GM21526 (cell line): ENCODE measurements at regions not wholly inside any gene's neighbourhood (a gene's known extent, or its start where the extent isn't known, plus 50 kb on each side); places are given as distances from the start of the nearest gene placed in this dataset.

ENCODE experiments used
- ATAC-seq: cut with Tn5 transposase; IDR thresholded peaks from one replicate; pipeline ENCODE4 v1.9.1; 2021; ENCODE audit warnings: moderate library complexity; ENCODE audit not compliant: unreplicated experiment, low FRiP score

GRCh38 chr2:120662746-120663145 is 72.9 kb upstream of the GLI2 start:
- no peak for ATAC-seq

- no peak for ATAC-seq
These were observed 69.2 kb upstream of the GLI2 start for GRCh38 chr2:120666433-120666832.

GRCh38 chr2:120667981-120668380 is 67.7 kb upstream of the GLI2 start:
- no peak for ATAC-seq

- no peak for ATAC-seq
These were observed 66.3 kb upstream of the GLI2 start for GRCh38 chr2:120669121-120669952.

GRCh38 chr2:120669971-120670370 is 65.7 kb upstream of the GLI2 start:
- no peak for ATAC-seq

DNA sequence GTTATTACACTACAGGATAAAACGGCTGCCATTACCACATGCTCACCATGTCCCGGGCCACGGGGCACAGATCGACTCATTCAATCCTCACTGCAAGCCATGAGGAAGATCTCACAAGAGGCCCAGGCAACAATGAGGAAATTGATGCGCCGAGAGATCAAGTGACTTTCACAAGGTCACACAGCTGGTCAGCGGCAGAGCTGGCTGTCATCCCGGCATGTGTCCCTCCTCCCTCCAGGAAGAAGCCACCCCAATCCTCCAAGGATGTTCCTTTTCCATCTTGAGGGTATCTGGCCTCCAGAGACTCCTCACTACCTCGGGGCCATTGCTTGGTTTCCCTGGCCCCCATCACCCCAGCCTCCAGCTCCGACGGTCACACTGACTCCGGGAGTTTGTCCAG is 65.3 kb upstream of the GLI2 start:
- ATAC-seq = no peak

DNA sequence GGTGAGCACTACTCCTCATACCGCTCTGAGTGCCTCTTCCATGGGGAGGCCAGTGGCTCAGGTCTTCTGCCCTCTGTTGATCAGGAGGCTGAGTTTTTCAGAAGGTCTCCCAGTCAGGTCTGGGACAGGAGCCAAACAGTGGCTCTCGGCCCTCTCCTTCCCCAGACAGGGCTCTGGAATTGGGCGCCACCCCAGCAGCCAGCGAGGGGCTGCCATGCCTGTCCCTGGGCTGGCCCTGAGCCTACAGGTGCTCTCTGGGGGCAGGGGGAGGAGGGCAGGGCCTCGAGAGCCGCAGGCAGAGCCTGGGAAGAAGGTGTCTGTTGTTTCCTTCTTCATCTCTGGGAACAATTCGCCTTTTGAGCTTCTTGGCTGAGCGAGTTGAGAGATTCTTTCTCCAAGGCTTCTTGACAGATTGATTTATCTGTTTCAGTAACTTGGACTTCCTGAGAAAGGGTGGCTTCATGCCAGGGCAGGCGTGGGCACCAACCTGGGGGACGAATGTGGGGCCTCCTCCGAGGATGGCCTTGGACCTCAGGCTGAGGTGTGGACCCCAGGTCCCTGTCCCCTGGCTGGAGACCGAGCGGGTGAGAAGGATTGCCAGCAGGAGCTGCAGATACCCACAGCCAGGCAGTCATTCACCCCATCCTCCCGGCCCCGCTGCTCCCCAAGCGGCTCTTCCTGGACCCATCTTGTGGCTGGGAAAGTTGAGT is 64.7 kb upstream of the GLI2 start:
- ATAC-seq = no peak

- ATAC-seq = no peak
These were observed 63.0 kb upstream of the GLI2 start for GRCh38 chr2:120672526-120673204.

DNA sequence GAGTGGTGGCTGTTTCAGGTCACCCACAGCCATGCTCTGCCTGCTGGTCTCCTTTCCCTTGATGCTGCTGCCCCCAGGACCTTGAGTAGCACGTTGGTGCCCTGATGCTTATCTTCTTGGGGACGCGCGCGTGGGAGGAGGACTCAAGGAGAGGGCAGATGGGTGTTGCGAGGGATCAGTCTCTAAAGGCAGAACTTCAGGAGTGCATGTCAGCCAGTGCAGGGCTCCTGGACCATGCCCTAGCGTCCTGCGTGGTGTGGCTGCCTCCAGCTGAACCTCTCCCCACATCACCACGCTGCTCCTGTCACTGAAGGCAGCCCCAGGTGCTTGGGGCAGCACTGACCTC is 62.5 kb upstream of the GLI2 start:
- ATAC-seq = no peak

DNA sequence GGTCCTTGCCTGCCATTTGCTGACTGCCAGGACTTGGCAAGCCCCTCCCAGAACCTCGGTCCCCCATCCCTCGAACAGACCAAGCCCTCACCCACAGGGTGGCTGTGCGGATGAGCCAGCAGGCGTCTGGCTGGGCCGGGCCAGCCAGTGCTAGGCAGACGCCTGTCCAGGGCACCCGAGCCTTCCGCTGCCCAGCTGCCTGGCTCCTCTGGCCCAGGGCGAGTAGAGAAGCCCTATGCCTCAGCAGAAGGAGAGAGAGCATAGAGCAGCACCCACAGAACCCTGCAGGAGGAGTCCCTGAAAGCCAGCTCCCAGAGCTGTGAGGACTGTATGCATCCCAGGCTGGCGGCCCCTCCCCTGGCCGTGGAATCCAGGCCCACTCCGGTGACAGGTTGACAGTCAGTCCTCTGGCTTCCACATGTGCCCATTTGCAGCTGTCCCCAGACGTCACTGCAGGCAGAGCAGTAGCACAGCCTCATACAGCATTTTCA is 62.1 kb upstream of the GLI2 start:
- ATAC-seq = no peak

- ATAC-seq = no peak
These were observed 61.2 kb upstream of the GLI2 start for GRCh38 chr2:120674246-120675170.

DNA sequence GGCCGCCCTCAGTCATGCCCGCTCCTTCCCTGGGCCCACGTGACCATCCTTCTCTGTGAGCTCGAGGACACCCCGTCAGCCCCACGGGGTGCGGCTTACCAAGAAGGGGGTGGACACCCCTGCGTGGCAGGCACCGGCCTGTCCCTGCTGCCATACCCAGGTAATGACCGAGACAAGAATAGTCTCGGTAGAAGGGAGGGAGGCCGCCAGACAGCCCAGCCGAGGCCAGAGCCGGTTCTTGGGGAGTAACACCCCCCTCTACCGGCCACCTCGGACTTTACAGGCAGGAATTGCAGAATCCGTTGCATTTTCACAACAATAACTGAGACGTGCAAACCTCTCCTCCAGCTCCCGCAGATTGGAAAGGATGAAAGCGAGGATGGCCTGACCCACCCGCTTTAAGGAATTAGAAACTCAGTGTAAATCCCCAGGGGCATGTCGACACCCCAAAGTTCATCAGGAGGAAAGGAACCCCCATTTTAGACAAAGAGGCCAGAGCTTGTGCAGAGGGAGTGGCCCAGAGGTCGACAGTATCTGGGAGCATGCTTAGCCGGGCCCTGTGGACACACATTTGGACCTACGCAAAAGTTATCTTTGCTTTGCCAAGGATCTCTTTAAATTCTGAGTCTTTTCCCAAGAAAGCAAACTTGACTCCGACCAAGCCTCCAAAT is 60.1 kb upstream of the GLI2 start:
- no peak for ATAC-seq

DNA sequence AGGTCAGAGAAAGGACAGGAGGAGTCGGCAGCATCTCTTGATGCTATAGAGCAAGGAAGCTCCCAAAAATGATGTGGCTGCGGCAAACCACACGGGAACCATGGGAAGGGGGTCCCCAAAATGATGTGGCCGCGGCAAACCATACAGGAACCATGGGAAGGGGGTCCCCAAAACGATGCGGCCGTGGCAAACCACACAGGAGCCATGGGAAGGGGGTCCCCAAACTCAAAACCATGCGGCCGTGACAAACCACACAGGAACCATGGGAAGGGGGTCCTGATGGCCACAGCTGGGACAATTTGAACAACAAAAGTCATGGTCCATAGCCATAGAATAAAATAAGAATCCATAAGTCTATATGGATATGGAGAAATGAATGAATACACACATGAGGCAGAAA is 58.4 kb upstream of the GLI2 start:
- ATAC-seq = no peak

DNA sequence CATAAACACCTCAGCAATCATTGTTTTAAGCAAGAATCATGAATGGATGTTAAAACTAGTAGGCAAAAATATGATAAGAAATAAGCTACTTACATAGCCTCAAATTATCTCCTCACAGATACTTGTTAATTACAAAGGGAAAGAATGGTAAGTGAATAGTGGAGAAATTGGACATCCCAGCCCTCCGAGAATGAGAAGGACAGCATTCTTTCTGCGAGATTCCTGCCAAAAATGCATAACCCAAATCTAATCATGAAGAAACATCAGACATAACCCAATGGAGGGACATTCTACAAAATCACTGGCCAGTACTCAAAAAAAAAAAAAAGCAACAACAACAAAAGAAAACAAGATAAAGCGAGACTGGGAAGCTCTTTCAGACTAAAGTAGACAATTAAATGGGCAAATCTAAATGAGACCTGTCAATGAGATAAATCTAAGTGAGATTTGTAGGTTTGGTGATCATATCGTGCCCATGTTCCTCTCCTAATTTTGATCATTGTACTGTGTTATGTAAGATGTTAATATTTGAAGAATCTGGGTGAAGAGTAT is 57.9 kb upstream of the GLI2 start:
- ATAC-seq = no peak

DNA sequence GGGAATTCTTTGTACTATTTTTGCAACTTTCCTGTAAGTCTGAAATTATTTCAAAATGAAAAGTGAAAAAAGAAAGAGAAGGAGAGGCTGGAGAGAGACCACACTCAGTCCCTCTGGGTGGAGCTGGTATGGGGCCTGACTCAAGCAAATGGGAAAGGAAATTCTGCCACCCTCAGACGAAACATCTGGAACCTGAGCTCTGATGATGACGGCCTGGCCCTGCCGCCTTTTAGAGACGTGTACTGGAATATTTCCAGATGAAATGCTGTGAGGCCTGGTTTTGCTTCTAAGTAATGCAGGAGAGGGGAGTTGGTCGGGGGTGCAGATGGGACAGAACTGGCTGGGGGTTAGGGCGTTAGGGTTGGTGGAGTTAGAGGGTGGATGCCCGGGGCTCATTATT is 57.4 kb upstream of the GLI2 start:
- ATAC-seq = no peak

- no peak for ATAC-seq
These were observed 56.7 kb upstream of the GLI2 start for GRCh38 chr2:120678926-120679325.

DNA sequence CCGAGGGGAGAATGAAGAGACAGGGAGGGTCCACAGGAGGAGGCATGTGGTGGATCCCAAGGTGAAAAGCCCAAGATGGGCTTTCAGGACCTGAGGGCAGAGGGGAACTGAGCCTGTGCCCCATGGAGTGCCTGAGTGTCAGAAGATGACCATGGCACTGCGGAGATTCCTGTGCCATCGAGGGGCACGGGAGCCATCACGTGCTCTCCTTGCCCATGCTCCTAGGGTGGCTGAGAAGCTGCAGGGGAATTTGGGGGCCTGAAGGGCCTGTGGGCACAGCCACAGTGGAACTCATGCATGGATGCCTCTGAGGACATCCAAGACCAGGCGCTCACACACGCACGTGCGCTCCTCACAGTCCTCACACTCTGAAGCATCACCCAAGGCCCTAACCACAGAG is 56.1 kb upstream of the GLI2 start:
- ATAC-seq = no peak

DNA sequence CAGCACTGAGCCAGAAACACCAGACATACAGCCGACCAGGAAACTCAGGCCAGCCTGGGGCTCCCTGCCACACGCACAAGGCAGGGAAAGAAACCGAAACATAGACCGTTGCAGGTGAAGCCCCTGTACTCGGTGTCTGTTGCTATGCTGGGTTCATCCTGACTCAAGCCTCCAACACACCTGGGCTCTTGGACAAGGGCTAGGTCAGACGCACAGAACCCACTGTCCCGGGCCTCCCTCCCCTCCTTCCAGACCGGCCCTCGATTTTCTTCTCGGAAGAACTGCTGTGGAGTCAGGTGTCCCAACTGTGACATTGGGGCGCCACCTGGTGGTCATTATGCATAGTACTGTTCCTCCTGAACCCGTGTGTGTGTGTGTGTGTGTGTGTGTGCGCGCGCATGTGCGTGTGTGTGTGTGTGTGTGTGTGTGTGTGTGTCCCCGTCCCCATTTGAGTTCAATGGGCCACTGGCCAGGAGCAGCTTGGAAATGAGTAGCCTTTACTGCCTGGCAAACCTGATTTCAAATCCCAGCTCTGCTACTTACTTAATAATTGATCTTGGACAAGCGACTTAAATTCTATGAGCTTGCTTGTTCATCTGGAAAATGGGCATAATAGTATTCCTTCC is 55.4 kb upstream of the GLI2 start:
- ATAC-seq = no peak

DNA sequence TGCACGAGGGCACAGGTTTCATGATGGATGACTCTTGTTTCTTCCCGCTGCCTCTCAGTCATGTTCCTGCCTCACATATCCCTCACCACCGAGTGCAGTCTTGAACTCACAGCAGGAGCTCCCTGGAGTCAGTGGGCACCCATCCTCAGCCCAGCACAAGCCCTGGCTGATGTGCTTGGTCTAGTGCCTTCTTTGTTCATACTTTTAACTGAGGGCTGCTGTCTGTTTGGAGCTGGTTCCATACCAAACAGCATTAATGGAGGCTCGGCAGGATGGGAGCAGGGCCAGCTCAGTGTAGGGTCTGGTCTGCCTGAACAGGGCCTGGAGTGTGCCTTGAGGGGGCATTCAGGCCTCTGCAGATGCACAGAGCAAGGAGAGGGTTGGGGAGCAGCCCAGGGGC is 54.5 kb upstream of the GLI2 start:
- ATAC-seq = no peak
